A673 (cell line): ENCODE measurements at regions not wholly inside any gene's neighbourhood (a gene's known extent, or its start where the extent isn't known, plus 50 kb on each side); places are given as distances from the start of the nearest gene placed in this dataset.

Experiments
- CTCF ChIP-seq: fragments of 300-800, 200-600 bp; sonication (generic); conservative IDR thresholded peaks from 2 replicates; pipeline ENCODE4 v1.5.1; 2017; ENCODE audit warnings: low read depth, mild to moderate bottlenecking, antibody characterized with exemption, low read length, moderate library complexity, mixed read lengths
- EZH2 ChIP-seq: fragments of 200-600 bp; sonication (generic); IDR thresholded peaks from 2 replicates; pipeline ENCODE4 v1.6.1; 2017; ENCODE audit warnings: borderline replicate concordance, low read depth, mild to moderate bottlenecking, mixed read lengths, antibody characterized with exemption, low read length; ENCODE audit not compliant: poor library complexity, severe bottlenecking

- no peak for TF ChIP-seq EZH2
- no peak for TF ChIP-seq CTCF
Measured at GRCh38 chr3:81311321-81311720, 450.1 kb downstream of the GBE1 start.
